OCI-LY1 (cell line): ENCODE measurements at regions not wholly inside any gene's neighbourhood (a gene's known extent, or its start where the extent isn't known, plus 50 kb on each side); places are given as distances from the start of the nearest gene placed in this dataset.
"Not testable (repeated sequence)": the region's sequence is repeated elsewhere in the genome, so short reads cannot be mapped to it uniquely, and the experiment has no call there.

Experiments used
- H2AFZ ChIP-seq: fragments of 200-600 bp; sonication (generic), shearing (Covaris generic); 2 replicates; pipeline ENCODE4 v1.6.0; 2014; ENCODE audit warnings: antibody characterized with exemption, mild to moderate bottlenecking, low read length
- H3F3A ChIP-seq: fragments of 200-600 bp; sonication (generic), shearing (Covaris generic); 2 replicates; pipeline ENCODE4 v1.6.0; 2014; ENCODE audit warnings: mild to moderate bottlenecking, antibody characterized with exemption, low read length, moderate library complexity; ENCODE audit not compliant: insufficient read depth
- H3K27ac ChIP-seq: fragments of 200-600 bp; sonication (generic); 2 replicates; pipeline ENCODE4 v1.5.1; 2014; ENCODE audit warnings: low read length, mixed run types, mild to moderate bottlenecking, low read depth; ENCODE audit not compliant: poor library complexity, severe bottlenecking
- H3K27me3 ChIP-seq: fragments of 200-600 bp; sonication (generic); 2 replicates; pipeline ENCODE4 v1.6.0; 2014; ENCODE audit warnings: antibody characterized with exemption, mild to moderate bottlenecking, low read length, moderate library complexity; ENCODE audit not compliant: insufficient read depth
- H3K36me3 ChIP-seq: fragments of 200-600 bp; sonication (generic); 2 replicates; pipeline ENCODE4 v1.6.1; 2014; ENCODE audit warnings: mild to moderate bottlenecking, antibody characterized with exemption, low read length, moderate library complexity, mixed read lengths; ENCODE audit not compliant: insufficient read depth
- H3K4me1 ChIP-seq: fragments of 200-600 bp; sonication (generic); 2 replicates; pipeline ENCODE4 v1.5.1; 2014; ENCODE audit warnings: mild to moderate bottlenecking, low read length, moderate library complexity; ENCODE audit not compliant: insufficient read depth, severe bottlenecking
- H3K4me2 ChIP-seq: fragments of 200-600 bp; sonication (generic), shearing (Covaris generic); 2 replicates; pipeline ENCODE4 v1.6.1; 2014; ENCODE audit warnings: low read length
- H3K4me3 ChIP-seq: fragments of 200-600 bp; sonication (generic); 2 replicates; pipeline ENCODE4 v1.5.1; 2014; ENCODE audit warnings: low read length, low read depth, mild to moderate bottlenecking, mixed read lengths; ENCODE audit not compliant: poor library complexity, severe bottlenecking
- H3K79me2 ChIP-seq: fragments of 200-600 bp; shearing (Covaris generic); 2 replicates; pipeline ENCODE4 v1.6.1; 2016; ENCODE audit warnings: mixed run types, low read length, mixed read lengths; ENCODE audit not compliant: insufficient read depth
- H3K9ac ChIP-seq: fragments of 200-600 bp; sonication (generic), shearing (Covaris generic); 2 replicates; pipeline ENCODE4 v1.6.1; 2014; ENCODE audit warnings: mild to moderate bottlenecking, low read length, mixed read lengths
- H3K9me2 ChIP-seq: fragments of 200-600 bp; sonication (generic), shearing (Covaris generic); 2 replicates; pipeline ENCODE4 v1.6.1; 2014; ENCODE audit warnings: low read depth, mild to moderate bottlenecking, low read length, mixed read lengths
- H3K9me3 ChIP-seq: fragments of 200-600 bp; shearing (Covaris generic); 2 replicates; pipeline ENCODE4 v1.6.1; 2014; ENCODE audit warnings: low read length, mixed read lengths
- H4K20me1 ChIP-seq: fragments of 200-600 bp; sonication (generic), shearing (Covaris generic); 2 replicates; pipeline ENCODE4 v1.6.0; 2016; ENCODE audit warnings: mild to moderate bottlenecking, low read length; ENCODE audit not compliant: insufficient read depth
- CTCF ChIP-seq: fragments of 200-600 bp; sonication (generic), shearing (Covaris generic); IDR thresholded peaks from 2 replicates; pipeline ENCODE4 v1.5.1; 2017; ENCODE audit warnings: mild to moderate bottlenecking, antibody characterized with exemption, low read length, moderate library complexity, mixed read lengths
- EZH2 ChIP-seq: fragments of 200-600 bp; sonication (generic), shearing (Covaris generic); IDR thresholded peaks from 2 replicates; pipeline ENCODE4 v1.8.0; 2017; ENCODE audit warnings: borderline replicate concordance, mixed run types, mild to moderate bottlenecking, antibody characterized with exemption, low read length, moderate library complexity, mixed read lengths

GRCh38 chr5:85397451-85397850 is 1012.8 kb upstream of the EDIL3 start:
- no peaks in the 10 kb centered on the region for H3K36me3 ChIP-seq
- H3K9me2 ChIP-seq: no peaks in the 10 kb centered on the region
- no peaks in the 10 kb centered on the region for H3K9me3 ChIP-seq
- no peaks in the 10 kb centered on the region for H4K20me1 ChIP-seq
- H3K27me3 ChIP-seq: no peaks in the 10 kb centered on the region
- H3K27ac ChIP-seq: no peak overlapping the region
- no peak overlapping the region for H3K9ac ChIP-seq
- no peak overlapping the region for H2AFZ ChIP-seq
- H3K4me3 ChIP-seq: no peak overlapping the region
- no peaks in the 10 kb centered on the region for H3K79me2 ChIP-seq
- H3K4me2 ChIP-seq: no peak overlapping the region
- no peaks in the 10 kb centered on the region for H3F3A ChIP-seq
- H3K4me1 ChIP-seq: no peaks in the 10 kb centered on the region
- TF ChIP-seq CTCF (no peak), EZH2 (no peak)

GRCh38 chr5:85428426-85428934 is 1043.8 kb upstream of the EDIL3 start:
- no peaks in the 10 kb centered on the region for H4K20me1 ChIP-seq
- H3K4me3 ChIP-seq: no peak overlapping the region
- H3K4me2 ChIP-seq: no peak overlapping the region
- H3K27me3 ChIP-seq: no peaks in the 10 kb centered on the region
- TF ChIP-seq EZH2 (no peak), CTCF (no peak)
- H3K27ac ChIP-seq: no peak overlapping the region
- H3K36me3 ChIP-seq: no peaks in the 10 kb centered on the region
- no peaks in the 10 kb centered on the region for H3K9me2 ChIP-seq
- no peaks in the 10 kb centered on the region for H3K4me1 ChIP-seq
- no peaks in the 10 kb centered on the region for H3F3A ChIP-seq
- no peaks in the 10 kb centered on the region for H3K79me2 ChIP-seq
- no peak overlapping the region for H3K9ac ChIP-seq
- no peaks in the 10 kb centered on the region for H3K9me3 ChIP-seq
- H2AFZ ChIP-seq: no peak overlapping the region

GRCh38 chr5:85431726-85432125 is 1047.0 kb upstream of the EDIL3 start:
- not testable (repeated sequence) for H3K4me2 ChIP-seq, H3K4me3 ChIP-seq, H3K27ac ChIP-seq, H2AFZ ChIP-seq, H3K9me2 ChIP-seq, H3K9me3 ChIP-seq, H3K27me3 ChIP-seq, H4K20me1 ChIP-seq, H3K9ac ChIP-seq, H3K79me2 ChIP-seq, H3K4me1 ChIP-seq, H3K36me3 ChIP-seq, H3F3A ChIP-seq

GRCh38 chr5:85441156-85441555 is 1056.5 kb upstream of the EDIL3 start:
- no peaks in the 10 kb centered on the region for H3K27me3 ChIP-seq
- H3K36me3 ChIP-seq: no peaks in the 10 kb centered on the region
- H4K20me1 ChIP-seq: no peaks in the 10 kb centered on the region
- no peaks in the 10 kb centered on the region for H3K9me2 ChIP-seq
- H2AFZ ChIP-seq: no peak overlapping the region
- H3K4me1 ChIP-seq: no peaks in the 10 kb centered on the region
- no peaks in the 10 kb centered on the region for H3F3A ChIP-seq
- no peak overlapping the region for H3K9ac ChIP-seq
- H3K9me3 ChIP-seq: no peaks in the 10 kb centered on the region
- no peak overlapping the region for H3K4me2 ChIP-seq
- no peaks in the 10 kb centered on the region for H3K79me2 ChIP-seq
- no peak overlapping the region for H3K27ac ChIP-seq
- H3K4me3 ChIP-seq: no peak overlapping the region
- TF ChIP-seq CTCF (no peak), EZH2 (no peak)
